GM20431 (cell line): ENCODE measurements at regions not wholly inside any gene's neighbourhood (a gene's known extent, or its start where the extent isn't known, plus 50 kb on each side); places are given as distances from the start of the nearest gene placed in this dataset.

ENCODE experiments used
- in situ Hi-C: fragments of 300-500 bp; cut with MseI, MboI; formaldehyde crosslinking; loops from one replicate; pipeline ENCODE4 v1.15.0; 2020; ENCODE audit warnings: low sequenced_read_pairs; ENCODE audit not compliant: unreplicated experiment

DNA sequence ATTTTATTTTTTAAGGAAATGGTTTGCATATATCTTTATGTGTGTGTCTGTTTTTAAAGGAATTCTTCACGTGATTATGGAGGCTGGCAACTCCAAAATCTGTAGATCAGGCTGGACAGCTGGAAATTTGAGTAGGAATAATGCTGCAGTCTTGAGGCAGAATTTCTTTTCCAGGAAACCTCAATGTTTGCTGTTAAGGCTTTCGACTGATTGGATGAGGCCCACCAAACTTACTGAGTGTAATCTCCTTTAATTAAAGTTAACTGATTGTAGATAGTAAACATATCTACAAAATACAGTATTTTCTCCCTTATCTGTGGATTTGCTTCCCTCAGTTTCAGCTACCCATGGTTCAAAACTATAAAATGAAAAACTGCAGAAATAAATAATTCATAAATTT is 883.1 kb downstream of the TTLL7 start:
- in situ Hi-C loops: no loop called here

DNA sequence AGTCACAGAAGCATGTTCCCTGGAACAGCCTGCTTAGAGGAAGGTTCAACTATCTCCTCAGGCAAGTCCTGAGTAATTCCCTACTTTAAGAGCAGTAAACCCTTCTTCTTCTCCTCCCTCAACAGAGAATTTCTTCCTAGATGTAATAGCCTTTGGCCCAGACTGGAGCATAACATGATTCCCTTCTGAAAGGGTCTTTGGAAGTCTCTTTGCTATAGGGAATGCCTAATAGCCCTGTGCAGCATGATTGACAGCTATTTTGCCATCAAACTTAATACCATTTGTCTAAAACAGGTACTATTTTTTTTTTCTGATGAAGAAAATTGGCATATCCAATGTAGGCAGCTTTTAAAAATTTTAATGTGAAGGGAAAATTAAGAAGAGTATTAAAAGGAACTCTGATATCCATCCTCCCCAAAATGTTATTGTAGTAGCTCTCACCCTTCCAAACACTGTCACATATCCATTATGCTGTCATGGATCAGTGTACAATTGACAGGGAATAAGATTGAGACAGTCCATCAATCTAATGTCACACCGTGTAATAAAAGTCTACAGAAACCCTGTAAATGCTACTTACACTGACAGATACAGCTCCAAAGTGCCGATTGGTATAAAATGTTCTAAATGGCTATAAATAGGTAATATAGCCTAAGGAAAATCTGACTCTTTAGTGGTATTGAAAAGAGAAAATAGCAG is 884.6 kb downstream of the TTLL7 start:
- in situ Hi-C loops: no loop called here

DNA sequence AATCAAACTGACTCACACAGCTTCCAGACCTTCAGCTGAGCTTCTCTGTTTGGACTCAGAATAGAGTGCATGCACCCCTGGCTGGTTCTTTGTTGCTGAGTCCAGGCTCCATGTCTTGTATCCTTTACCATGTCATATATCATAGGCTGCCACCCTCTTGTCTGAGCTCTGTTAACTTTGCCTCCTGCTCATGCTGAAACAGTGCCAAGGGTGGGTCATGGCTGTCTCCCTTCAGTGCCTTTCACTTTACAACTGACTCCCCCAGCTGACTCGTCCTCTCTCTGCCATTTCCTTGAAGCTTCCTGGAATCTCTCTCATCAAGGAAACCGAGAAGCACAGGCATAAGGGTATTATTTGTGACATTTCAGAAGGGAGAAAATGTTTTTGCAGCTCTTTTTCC is 885.3 kb downstream of the TTLL7 start:
- in situ Hi-C loops: no loop called here

DNA sequence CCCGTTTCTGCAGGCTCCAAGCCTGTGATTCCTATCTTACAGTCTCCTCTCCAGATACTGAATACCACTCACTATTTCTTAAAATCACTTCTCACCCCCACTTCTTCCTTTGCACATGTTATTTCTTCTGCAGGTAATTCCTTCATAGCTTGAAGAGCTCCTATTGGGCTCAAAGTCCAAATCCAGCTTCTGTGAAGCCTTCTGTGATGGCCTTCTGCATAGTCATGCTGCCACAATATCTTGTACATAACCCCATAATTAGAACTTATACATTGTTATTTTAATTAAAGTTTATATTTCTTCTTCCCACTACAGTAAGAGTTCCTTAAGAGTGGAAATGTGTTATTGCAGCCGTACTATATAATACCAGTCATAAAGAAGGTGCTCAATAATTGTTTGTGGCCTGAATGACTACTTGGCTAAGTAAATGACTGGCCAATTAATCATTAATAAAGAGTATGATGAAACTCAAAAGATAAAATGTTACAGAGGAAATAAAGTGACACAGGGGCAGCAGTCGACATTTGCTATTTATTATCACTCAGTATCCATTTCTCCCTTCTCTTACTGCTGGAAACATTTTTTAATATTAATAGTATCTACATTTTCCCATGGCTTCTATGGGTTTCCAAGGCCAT is 886.6 kb downstream of the TTLL7 start:
- in situ Hi-C loops: no loop called here

DNA sequence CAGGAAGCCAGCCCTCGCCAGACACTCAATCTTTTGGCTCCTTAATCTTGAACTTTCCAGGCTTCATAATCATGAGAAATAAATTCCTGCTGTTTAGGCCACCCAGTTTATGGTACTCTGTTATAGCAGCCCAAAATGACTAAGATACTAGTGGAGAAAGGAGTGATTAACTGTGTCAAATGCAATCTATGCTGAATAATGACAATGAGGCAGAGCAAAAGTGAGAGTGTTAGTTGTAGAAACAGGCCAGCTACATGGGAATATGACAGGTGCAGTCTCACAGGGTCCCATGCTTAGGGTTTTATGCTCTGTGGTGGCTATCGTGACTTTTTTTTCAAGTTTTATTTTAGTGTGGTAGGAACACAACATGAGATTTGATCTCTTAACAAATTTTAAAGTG is 888.8 kb downstream of the TTLL7 start:
- in situ Hi-C loops: no loop called here

DNA sequence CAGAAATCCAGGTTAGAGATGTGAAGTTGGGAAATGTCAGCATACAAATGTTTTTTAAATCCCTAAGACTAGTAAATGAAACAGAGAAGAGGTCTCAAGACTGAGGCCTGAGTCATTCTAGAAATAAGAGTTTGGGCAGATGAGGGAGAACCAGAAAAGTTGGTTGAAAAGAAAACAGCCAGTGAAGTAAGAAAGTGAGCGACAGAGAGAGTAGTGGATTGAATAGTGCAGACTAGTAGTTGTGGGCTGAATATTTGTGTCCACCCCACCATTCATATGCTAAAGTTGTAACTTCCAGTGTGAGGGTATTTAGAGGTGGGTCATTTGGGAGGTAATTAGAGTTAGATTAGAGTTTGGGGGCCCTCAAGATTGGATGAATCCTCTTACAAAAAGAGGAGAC is 889.2 kb downstream of the TTLL7 start:
- in situ Hi-C loops: no loop called here

DNA sequence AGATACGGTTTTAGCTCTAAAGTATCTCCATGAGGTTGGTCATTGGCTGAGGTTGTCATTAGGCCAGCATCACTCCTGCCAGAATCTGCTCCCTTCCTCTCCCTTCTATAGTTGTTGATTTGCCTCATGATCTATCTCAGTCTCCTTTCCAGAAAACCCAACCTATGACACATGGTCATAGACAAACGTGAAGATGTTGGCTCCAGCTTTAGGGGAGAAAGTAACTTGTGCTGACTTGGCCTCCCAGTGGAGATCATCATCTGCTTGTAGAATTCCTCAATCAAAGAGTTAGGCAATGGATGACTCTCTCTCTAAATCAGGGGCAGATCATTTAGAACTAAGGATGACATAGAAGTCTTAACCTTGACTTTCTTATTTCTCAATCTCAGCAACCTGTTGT is 894.4 kb downstream of the TTLL7 start:
- in situ Hi-C loops: no loop called here

DNA sequence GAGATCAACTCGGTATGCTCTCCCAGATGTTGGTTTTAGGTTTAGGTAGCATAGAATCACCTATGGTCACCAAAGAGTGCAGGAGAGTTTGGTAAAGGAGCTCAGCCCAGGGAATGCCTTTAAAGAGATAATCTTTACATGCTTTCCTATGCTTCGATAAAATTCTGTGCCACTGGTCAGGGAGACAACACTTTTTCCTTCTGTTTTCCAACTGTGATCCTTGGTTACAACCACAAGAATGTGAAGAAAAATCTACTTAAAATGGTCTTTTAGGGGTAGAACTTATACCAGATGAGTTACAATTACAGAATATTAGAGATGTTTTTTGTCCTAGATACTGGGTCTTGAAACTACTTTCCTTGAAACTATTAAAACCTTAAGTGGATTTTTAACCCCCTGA is 895.6 kb downstream of the TTLL7 start:
- in situ Hi-C loops: no loop called here

DNA sequence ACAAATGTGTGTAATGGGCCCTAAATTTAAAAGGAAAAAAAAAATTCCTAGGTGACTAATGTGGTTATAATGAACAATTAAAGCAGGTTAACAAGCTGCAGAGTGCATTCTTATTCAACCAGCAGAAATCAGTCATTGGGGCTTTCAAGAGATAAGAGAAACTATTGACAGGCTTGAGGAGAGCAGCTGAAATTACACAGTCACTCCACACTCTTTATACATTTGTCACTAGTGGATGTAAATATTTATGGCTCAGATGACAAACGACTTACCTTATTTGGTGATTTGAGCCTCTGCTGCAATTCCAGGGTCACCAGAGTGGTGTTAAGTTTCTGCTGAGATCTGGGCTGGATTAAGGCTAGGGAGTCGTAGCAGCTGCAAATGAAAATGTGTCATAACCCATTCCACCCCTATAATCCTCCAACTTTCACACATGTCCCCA is 896.3 kb downstream of the TTLL7 start:
- in situ Hi-C loops: no loop called here

DNA sequence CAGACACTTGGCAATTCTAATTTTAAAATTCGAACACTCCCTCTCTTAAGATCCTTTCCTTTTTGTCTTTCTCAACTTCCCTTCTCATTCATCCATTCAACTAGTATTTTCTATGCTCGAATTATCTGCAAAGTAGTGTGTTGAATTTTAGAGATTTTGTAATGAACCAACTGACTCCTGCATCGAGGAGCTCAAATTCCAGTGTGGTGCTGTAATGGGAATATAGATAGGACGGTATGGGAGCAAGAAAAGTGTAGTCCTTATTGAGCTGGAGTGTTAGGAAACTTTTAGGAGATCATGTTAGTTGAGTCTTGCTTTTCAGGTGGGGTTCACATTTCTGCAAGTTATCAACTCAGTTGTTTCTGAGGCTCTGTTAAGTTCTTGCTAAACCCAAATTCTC is 897.5 kb downstream of the TTLL7 start:
- in situ Hi-C loops: no loop called here

DNA sequence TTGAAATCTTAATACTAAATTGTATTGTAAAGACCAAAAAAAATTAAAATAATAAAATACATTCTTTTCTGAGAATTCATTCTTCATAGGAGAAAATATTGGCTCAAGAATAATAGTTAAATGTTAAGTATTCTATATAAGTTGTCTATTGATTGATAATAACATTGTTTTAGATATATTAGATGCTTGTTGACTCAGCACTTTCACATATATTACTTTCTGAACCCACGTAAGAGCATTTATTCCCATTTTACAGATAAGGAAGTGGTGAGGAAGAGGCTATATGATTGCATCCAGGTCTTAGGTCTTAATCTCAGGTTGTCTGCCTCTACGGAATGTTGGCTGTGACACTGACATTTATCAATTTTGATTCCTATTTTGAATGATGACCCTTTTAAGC is 898.8 kb downstream of the TTLL7 start:
- in situ Hi-C loops: no loop called here

DNA sequence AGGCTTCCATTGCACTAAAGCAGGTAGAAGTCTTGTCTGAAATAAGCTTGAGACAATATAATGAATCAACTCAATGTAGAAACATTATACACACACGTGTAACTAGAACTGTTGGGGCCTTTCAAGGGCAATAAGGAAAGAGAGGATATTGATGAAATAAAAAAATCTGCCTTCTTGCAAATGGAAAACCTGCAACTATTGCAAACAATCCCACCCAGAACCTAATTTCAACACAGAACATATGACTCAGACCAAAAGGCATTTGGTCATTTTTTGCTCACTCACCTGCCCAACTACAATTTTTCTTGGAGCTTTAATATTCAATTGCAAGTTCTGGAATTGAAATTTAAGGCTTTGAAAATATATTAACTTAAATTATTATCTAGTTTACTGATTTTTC is 900.1 kb downstream of the TTLL7 start:
- in situ Hi-C loops: no loop called here

DNA sequence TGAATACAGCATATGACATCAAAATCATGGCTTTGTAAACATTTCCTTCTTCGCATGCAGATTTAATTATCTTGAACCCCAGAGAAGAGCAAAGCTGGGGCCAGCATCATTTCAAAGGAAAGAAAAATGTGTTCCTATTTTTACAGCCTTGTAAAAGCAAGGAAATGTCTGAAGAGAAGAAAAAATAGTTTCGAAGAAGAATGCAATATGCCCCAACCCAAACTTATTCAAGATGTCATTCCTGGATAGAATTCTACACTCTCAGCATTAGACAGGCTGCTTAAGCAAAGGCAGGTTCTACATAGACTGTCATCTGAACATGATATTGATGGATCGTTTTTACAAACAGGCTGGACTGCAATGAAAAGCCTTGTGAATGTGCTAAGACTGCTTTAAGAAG is 900.8 kb downstream of the TTLL7 start:
- in situ Hi-C loops: no loop called here

DNA sequence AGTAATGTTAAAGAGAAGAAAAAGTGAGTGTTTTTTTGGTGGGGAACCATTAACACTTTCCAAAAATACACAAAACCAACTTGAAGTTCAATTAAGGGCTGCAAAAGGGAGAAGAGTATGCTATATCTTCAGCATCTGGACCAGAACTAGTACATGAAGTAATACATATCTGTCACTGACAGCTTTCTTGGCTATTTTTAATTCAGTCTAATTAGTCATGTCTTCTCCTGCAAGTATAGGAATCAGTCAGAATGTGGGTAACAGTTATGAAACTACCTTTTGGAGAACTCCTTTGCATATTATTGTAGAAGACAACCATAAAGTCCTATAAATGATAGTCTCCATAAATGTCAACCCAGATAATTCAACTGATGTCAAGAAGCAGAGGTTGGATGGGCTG is 901.2 kb downstream of the TTLL7 start:
- in situ Hi-C loops: no loop called here

DNA sequence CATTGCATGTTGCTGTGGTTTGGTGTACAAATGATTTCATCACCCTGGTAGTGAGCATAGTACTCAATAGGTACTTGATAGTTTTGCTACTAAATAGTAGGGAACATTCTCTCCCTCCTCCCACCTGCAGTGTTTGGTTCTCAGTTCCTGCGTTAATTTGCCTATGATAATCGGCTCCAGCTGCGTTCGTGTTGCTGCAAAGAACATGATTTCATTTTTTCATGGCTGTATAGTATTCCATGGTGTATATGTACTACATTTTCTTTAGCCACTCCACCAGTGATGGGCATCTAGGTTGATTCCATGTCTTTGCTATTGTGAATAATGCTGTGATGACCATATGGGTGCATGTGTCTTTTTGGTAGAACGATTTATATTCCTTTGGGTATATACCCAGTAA is 903.4 kb downstream of the TTLL7 start:
- in situ Hi-C loops: no loop called here

DNA sequence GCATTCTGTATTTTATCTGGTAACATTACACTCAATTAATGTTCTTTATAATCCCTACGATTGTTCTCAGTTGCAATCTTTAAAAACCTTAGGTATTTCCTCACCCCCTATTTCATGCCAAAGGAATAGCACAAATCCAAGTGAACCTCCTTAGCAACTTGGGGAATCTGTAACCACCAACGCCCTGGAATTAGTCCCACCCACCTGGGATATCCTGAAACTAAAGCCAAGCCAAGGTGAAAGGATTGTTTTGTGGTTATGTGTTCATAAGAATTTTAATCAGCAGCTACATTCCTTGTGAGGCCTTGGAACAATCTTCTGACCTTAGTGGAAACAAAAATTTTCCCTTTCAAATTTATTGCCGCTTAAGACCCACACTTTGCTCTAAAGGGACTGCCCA is 908.7 kb downstream of the TTLL7 start:
- in situ Hi-C loops: no loop called here

DNA sequence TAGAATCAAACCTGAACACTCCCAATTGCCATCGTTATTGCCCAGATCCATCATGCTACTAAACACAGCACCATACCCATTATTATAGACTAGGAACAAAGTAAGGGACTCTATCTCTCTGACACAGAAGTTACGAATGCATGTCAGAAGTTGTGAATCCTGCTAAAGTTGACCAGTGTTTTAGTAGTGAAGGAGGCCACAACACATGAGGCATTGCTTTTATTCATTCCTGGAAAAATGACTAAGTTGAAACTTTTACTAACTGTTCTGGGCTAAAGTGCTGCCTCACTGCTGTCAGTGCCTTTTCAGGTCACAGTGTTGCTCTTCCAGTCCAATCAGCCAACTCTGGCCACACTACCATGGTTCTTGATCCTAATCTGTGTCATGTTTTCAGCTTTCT is 911.1 kb downstream of the TTLL7 start:
- in situ Hi-C loops: no loop called here

DNA sequence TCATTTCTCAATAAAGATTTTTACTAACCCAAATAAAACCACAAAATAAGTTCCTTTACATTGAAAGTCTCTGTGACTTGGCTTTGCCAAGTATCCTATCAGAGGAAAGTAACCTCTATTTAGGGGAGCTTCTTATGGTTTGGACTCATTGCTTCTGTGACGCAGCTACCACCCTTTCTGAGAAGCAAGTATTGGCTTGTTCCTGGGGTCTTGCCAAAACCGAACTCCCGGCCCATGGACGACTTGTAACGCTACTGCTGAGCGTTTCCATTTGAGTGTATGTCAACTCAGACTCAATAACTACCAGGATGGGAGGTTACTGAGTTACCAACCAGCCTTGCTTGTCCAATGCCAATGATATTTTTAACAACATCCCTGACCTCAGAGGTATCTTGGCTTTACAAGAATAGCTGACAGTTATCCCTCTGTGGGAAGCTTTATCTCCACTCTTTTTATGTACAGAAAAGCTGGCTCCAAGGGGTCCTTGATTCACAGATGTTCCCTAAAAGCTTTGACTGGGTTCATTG is 911.9 kb downstream of the TTLL7 start:
- in situ Hi-C loops: no loop called here

DNA sequence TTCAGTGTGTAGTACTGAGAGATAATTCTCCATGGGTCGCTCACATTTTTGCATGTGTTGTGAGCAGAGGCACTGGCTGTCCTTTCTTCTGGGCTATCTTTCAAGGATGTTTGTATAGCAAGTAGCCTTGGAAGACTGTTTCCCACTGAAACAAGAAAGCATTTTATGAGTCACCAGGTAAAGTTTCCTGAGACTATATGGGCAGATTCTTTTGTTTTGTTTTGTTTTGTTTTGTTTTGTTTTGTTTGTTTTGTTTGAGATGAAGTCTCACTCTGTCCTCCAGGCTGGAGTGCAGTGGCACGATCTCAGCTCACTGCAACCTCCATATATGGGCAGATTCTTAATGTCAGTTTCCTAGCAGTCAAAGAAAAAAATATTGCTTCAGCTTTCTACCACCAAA is 912.6 kb downstream of the TTLL7 start:
- in situ Hi-C loops: no loop called here

DNA sequence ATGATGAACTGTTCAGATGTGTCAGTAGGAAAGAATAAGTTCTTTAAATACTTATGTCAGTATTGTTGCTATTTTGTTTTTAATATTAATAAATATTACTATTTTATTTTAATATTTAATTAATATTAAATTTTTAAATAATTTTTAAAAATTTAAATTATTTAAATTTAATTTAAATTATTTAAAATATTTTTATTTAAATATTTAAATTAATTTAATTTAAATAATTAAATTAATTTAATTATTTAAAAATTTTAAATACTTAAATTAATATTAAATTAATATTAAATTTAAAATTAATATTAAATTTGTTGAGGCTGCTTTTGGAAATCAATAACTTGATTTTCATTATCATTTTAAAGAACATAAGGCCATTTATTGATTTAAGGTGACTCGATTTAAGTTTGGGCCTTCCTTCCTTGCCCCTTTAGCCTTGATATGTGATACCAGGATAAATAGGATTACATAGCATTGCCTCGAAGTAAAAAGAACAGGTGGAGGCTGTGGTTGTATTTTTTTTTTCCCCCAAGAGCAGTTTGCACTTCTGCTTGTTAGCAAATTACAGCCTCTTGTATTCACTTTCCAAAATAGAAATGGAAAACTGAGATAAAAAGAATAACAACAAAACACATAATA is 915.2 kb downstream of the TTLL7 start:
- in situ Hi-C loops: no loop called here

DNA sequence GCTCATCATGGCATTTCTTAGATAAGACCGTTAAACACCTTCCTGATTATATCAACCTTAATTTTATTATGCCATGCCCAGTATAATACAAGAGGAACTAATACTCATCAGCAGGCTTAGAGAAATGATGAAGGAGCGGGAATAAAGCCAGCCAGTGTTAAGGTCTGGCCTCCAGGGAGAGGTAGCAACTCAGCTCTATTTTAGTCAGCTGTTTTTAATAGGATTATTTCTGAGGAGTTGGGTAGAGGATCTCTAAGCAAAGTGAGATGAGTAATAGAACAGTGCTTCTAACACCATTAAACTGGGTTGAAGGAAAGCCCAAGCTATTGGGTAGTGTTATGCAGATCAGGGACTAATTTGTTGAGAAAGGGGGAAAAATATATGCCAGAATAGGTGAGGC is 921.5 kb downstream of the TTLL7 start:
- in situ Hi-C loops: no loop called here
